GM20431 (cell line): ENCODE measurements at regions not wholly inside any gene's neighbourhood (a gene's known extent, or its start where the extent isn't known, plus 50 kb on each side); places are given as distances from the start of the nearest gene placed in this dataset.
"Not testable (repeated sequence)": the region's sequence is repeated elsewhere in the genome, so short reads cannot be mapped to it uniquely, and the experiment has no call there.

Source experiments
- in situ Hi-C: fragments of 300-500 bp; cut with MseI, MboI; formaldehyde crosslinking; loops from one replicate; pipeline ENCODE4 v1.15.0; 2020; ENCODE audit warnings: low sequenced_read_pairs; ENCODE audit not compliant: unreplicated experiment

GRCh38 chr13:111626371-111627305, 306.2 kb downstream of the TEX29 start:
- in situ Hi-C loops: no loop called here

DNA sequence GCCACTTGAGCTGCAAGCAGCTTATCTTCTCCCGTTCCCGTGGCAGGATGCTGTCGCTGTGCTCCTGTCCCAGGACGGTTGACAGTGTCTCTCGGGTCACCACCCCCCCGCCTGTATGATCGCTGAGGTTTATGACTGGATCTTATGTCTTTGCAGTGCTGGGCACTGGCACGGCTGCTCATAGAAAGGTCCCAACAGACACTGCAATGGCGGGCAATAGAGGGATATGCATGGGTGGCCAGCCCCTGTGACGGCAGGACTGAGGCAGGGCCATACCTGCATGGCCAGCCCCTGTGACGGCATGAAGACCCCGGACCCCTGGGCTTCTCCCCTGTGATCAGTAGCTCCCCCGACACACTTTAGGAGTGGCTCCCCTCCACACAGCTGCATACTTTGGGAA, 307.2 kb downstream of the TEX29 start:
- in situ Hi-C loops: no loop called here

DNA sequence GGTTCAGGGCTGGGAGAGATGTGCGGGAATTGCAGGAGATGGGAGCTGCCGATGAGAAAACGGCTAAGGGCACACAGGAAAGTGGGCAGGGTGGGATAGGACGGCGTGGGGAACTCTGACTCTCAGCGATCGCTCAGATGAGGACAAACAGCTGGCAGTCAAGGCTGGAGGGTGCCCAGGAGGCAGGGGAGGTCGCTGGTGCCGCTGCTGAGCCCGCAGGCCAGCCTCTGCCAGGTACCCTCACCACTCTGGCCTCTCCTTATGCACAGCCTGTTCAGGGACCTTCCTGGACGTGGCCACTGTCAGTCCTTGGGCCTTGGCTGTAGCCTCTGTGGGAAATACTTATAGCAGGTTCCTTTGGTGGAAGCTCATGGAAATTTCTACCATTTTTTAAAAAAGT, 308.6 kb downstream of the TEX29 start:
- in situ Hi-C loops: no loop called here

- in situ Hi-C loops: no loop called here
Measured at GRCh38 chr13:111629457-111629856, 309.0 kb downstream of the TEX29 start.

DNA sequence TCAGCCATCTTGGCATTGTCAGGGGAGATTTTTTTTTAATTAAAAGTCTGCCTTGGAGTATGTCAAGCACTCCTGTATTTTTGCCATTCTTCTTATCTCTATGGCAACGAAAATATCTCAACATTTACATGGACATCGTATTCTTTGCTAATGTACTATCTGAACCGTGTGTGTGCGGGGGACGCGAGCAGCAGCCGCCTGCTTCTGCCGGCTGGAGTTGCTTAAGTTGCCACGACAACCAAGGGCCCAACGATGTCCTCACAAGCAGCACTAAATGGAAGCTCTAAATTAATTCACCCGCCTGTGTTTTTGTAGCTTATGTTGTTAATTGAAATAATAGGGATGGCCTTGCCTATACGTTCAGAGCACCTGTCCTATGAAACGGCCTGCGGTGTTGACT, 309.5 kb downstream of the TEX29 start:
- in situ Hi-C loops: no loop called here

DNA sequence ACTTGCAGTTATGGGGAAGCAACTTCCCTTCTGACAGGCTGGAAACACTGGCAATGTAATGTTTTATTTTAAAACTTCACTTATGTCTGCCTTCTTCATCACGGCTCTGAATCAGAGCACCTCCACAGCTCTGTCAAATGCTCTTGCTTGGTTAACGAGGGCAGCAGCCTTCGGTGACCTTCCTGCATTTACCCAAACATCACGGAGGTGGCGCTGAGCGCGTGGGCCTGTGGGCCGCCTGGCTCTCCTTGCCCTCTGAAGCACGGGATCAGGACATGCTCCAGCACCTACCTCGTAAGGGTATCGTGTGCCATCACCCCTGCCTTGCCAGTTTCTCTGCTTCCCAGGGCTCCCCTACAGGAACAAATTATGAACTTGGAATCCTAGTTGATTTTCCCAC, 310.0 kb downstream of the TEX29 start:
- in situ Hi-C loops: no loop called here

GRCh38 chr13:111631271-111631670, 310.8 kb downstream of the TEX29 start:
- in situ Hi-C loops: not testable (repeated sequence)

DNA sequence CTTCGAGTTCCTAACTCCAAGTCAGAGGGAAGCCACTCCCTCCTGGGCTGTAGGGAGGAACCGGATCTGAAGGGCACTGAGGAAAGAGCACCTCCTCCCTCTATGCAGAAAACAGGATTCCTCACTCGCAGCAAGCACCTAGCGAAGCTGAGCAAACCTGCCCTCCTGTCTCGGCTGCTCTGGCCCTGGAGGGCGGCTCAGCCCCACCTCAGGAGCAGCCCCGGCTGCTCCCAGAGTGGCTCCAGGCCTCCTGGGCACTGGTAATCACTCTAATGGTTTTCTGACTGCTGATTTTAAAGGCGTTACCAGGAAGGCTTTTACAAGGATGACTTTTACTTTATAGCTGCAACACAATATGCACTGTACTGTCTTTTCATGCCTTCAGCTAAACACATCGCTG, 312.5 kb downstream of the TEX29 start:
- in situ Hi-C loops: no loop called here

DNA sequence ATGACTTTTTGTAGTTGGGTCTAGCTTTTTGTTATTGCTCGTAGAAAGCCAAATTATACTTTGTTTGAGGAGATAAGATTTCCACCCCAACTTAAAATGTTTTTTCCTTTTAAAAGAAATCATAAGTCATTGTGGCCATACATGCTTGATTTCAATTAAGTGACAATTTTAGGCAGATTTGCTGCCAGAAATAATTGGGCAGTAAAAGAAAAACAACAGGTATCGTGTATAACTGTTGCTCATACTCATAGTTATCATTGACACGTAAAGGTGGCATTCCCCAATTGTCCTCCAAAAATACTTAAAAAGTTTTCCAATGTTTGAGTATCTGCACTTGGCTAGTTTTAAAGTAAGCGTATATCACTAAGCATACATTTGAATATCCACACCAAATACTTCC, 313.0 kb downstream of the TEX29 start:
- in situ Hi-C loops: no loop called here

- in situ Hi-C loops: no loop called here
Measured at GRCh38 chr13:111634410-111634809, 314.0 kb downstream of the TEX29 start.

- in situ Hi-C loops: no loop called here
Measured at GRCh38 chr13:111636271-111636670, 315.8 kb downstream of the TEX29 start.

DNA sequence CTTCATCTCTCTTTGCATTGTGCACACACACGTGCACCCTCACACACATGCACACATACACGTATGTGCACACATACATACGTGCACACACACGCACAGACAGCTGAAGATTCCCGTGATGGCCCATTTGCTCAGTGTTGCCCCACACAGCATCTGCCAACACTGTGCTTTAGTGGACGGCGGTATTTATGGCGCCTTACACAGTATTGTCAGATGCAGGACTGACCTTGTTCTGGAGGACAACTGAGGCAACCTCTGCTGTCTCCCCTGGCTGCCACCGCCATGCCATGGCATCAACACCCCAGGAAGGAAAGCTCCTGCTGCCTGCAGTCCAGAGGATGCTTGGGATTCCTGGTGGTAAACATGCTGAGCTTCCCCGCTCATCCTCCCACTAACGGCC, 316.4 kb downstream of the TEX29 start:
- in situ Hi-C loops: no loop called here

GRCh38 chr13:111637365-111637764, 316.9 kb downstream of the TEX29 start:
- in situ Hi-C loops: no loop called here

GRCh38 chr13:111638233-111638632, 317.8 kb downstream of the TEX29 start:
- in situ Hi-C loops: no loop called here

GRCh38 chr13:111639196-111639705, 318.8 kb downstream of the TEX29 start:
- in situ Hi-C loops: no loop called here

DNA sequence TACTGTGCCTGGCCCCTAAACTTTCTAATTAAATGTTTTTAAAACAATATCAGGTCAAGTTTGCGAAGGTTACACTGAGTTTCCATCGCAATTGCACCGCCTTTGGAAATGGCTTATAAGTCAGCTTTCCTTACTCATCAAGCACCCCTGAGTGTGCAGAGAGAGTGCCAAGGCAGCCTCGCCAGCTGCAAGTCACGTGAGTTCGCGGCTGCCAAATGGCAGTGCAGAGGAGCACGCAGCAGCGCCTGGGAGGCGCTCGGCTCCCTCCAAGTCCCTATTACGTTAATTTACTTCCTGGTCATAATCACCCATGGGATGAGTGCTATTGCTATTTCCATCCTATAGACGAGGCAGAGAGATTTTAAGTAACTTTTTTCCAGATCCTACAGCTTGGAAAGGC, 319.6 kb downstream of the TEX29 start:
- in situ Hi-C loops: no loop called here

GRCh38 chr13:111640476-111640875, 320.0 kb downstream of the TEX29 start:
- in situ Hi-C loops: no loop called here

- in situ Hi-C loops: no loop called here
Measured at GRCh38 chr13:111642156-111642767, 321.8 kb downstream of the TEX29 start.

GRCh38 chr13:111644750-111645149, 324.3 kb downstream of the TEX29 start:
- in situ Hi-C loops: no loop called here

DNA sequence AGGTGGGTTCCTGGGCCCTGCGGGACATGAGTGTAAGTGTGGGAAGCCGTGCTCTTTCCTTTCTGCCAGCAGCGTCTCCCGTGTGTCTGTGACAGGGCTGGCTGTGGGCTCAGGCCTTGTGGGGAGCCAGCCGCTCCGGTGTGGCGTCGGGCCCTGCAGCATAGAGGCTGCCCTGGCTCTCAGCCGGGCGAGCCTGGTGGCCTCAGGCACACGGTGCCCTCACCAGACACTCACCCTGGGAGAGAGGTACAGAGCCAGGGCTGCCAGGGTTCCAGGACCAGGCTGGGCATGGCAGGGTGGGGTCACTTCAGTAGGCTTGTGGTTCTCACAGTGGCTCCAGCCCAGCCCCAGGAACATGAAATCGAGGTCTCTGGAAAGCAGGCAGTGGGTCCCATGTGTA, 324.8 kb downstream of the TEX29 start:
- in situ Hi-C loops: no loop called here
